ENCODE measurements at regions not wholly inside any gene's neighbourhood (a gene's known extent, or its start where the extent isn't known, plus 50 kb on each side); places are given as distances from the start of the nearest gene placed in this dataset.

GRCh38 chr4:14596904-14597303, 405.4 kb upstream of the CPEB2 start:
- DNase-seq: no peak

GRCh38 chr4:14602206-14602605, 400.1 kb upstream of the CPEB2 start:
- no peak for DNase-seq

GRCh38 chr4:14607001-14607400, 395.3 kb upstream of the CPEB2 start:
- no peak for DNase-seq

GRCh38 chr4:14607578-14607977, 394.7 kb upstream of the CPEB2 start:
- DNase-seq: no peak

- no peak for DNase-seq
These were observed 393.7 kb upstream of the CPEB2 start for GRCh38 chr4:14608630-14609029.

GRCh38 chr4:14614840-14615239, 387.4 kb upstream of the CPEB2 start:
- no peak for DNase-seq

GRCh38 chr4:14615671-14616070, 386.6 kb upstream of the CPEB2 start:
- DNase-seq: no peak

GRCh38 chr4:14620567-14621141, 381.6 kb upstream of the CPEB2 start:
- DNase-seq: no peak

- DNase-seq: no peak
These were observed 380.4 kb upstream of the CPEB2 start for GRCh38 chr4:14621731-14622463.

- DNase-seq: no peak
These were observed 375.2 kb upstream of the CPEB2 start for GRCh38 chr4:14627038-14627437.

GRCh38 chr4:14631806-14632440, 370.4 kb upstream of the CPEB2 start:
- DNase-seq: no peak

- DNase-seq: no peak
These were observed 365.7 kb upstream of the CPEB2 start for GRCh38 chr4:14636563-14636962.

GRCh38 chr4:14640476-14640875, 361.8 kb upstream of the CPEB2 start:
- no peak for DNase-seq

GRCh38 chr4:14641871-14642270, 360.4 kb upstream of the CPEB2 start:
- no peak for DNase-seq

- DNase-seq: no peak
These were observed 357.6 kb upstream of the CPEB2 start for GRCh38 chr4:14644580-14645282.

- no peak for DNase-seq
These were observed 355.4 kb upstream of the CPEB2 start for GRCh38 chr4:14646831-14647230.

- DNase-seq: no peak
These were observed 352.2 kb upstream of the CPEB2 start for GRCh38 chr4:14650127-14650526.

- no peak for DNase-seq
These were observed 349.8 kb upstream of the CPEB2 start for GRCh38 chr4:14652522-14652921.

GRCh38 chr4:14653338-14653737, 348.9 kb upstream of the CPEB2 start:
- no peak for DNase-seq

- no peak for DNase-seq
These were observed 343.0 kb upstream of the CPEB2 start for GRCh38 chr4:14659286-14659685.

GRCh38 chr4:14667624-14668151, 334.6 kb upstream of the CPEB2 start:
- no peak for DNase-seq

GRCh38 chr4:14668296-14668695, 334.0 kb upstream of the CPEB2 start:
- DNase-seq: no peak
